ENCODE measurements at regions not wholly inside any gene's neighbourhood (a gene's known extent, or its start where the extent isn't known, plus 50 kb on each side); places are given as distances from the start of the nearest gene placed in this dataset.

GRCh38 chr13:21911646-21912298 lies 240.9 kb downstream of the FGF9 start:
- H3K9me1 ChIP-seq (ENCODE audit: control insufficient read depth, extremely low read depth, insufficient read depth, low read length) = no peaks in the 10 kb centered on the region
- FAIRE-seq (no peak), DNase-seq (ENCODE audit: low read depth, low spot score) (no peak)
- no peak for TF ChIP-seq CTCF (optimal IDR thresholded peaks at IDR 0.05 in 1 of 3, IDR thresholded peaks at IDR 0.05 in 1 of 3, conservative IDR thresholded peaks at IDR 0.05 in 1 of 3; ENCODE audit: extremely low read depth in 1 of 3, insufficient read depth in 2 of 3, low read length in 3 of 3)
- TF ChIP-seq EZH2 (IDR thresholded peaks at IDR 0.05; ENCODE audit: low read length) = no peak
- no peaks in the 10 kb centered on the region for H3K4me1 ChIP-seq (ENCODE audit: control insufficient read depth, extremely low read depth, insufficient read depth, low read length)
- H4K20me1 ChIP-seq (ENCODE audit: control insufficient read depth, extremely low read depth, insufficient read depth, low read length) = no peaks in the 10 kb centered on the region
- no peaks in the 10 kb centered on the region for H3K27me3 ChIP-seq (ENCODE audit: control insufficient read depth, extremely low read depth, insufficient read depth, low read length)
- no peaks in the 10 kb centered on the region for H3K9me3 ChIP-seq (ENCODE audit: control insufficient read depth, low read depth, low read length)
- H3K9ac ChIP-seq (ENCODE audit: control insufficient read depth, extremely low read depth, insufficient read depth, low read length) = no peak overlapping the region
- no peaks in the 10 kb centered on the region for H3K79me2 ChIP-seq (ENCODE audit: control insufficient read depth, insufficient read depth, low read length)
- no peaks in the 10 kb centered on the region for H3K36me3 ChIP-seq (ENCODE audit: control insufficient read depth in 2 of 2, extremely low read depth in 1 of 2, insufficient read depth in 2 of 2, low read length in 2 of 2)
- H3K4me2 ChIP-seq (ENCODE audit: control insufficient read depth, extremely low read depth, insufficient read depth, low read depth, low read length) = no peak overlapping the region
- dilution Hi-C loops (cut with MboI; ENCODE audit: extremely low pct_ligation_motif_present, low sequenced_read_pairs) = no loop called here
- H3K27ac ChIP-seq (ENCODE audit: control insufficient read depth, insufficient read depth, low read length) = no peak overlapping the region
- no peak overlapping the region for H3K4me3 ChIP-seq (ENCODE audit: control insufficient read depth in 2 of 3, extremely low read depth in 1 of 3, insufficient read depth in 2 of 3, low read depth in 1 of 3, low read length in 3 of 3)
- H2AFZ ChIP-seq (ENCODE audit: control insufficient read depth, low read length) = no peak overlapping the region

- no peak overlapping the region for H3K27ac ChIP-seq (ENCODE audit: control insufficient read depth, insufficient read depth, low read length)
- no peak overlapping the region for H2AFZ ChIP-seq (ENCODE audit: control insufficient read depth, low read length)
- dilution Hi-C loops (cut with MboI; ENCODE audit: extremely low pct_ligation_motif_present, low sequenced_read_pairs) = no loop called here
- no peak for FAIRE-seq
- no peak for DNase-seq (ENCODE audit: low read depth, low spot score)
- H3K4me2 ChIP-seq (ENCODE audit: control insufficient read depth, extremely low read depth, insufficient read depth, low read depth, low read length) = no peak overlapping the region
- no peaks in the 10 kb centered on the region for H3K79me2 ChIP-seq (ENCODE audit: control insufficient read depth, insufficient read depth, low read length)
- H3K4me3 ChIP-seq (ENCODE audit: control insufficient read depth in 2 of 3, extremely low read depth in 1 of 3, insufficient read depth in 2 of 3, low read depth in 1 of 3, low read length in 3 of 3) = no peak overlapping the region
- H3K4me1 ChIP-seq (ENCODE audit: control insufficient read depth, extremely low read depth, insufficient read depth, low read length) = no peaks in the 10 kb centered on the region
- no peak overlapping the region for H3K9ac ChIP-seq (ENCODE audit: control insufficient read depth, extremely low read depth, insufficient read depth, low read length)
- no peaks in the 10 kb centered on the region for H3K9me3 ChIP-seq (ENCODE audit: control insufficient read depth, low read depth, low read length)
- H3K27me3 ChIP-seq (ENCODE audit: control insufficient read depth, extremely low read depth, insufficient read depth, low read length) = no peaks in the 10 kb centered on the region
- H3K9me1 ChIP-seq (ENCODE audit: control insufficient read depth, extremely low read depth, insufficient read depth, low read length) = no peaks in the 10 kb centered on the region
- no peaks in the 10 kb centered on the region for H4K20me1 ChIP-seq (ENCODE audit: control insufficient read depth, extremely low read depth, insufficient read depth, low read length)
- H3K36me3 ChIP-seq (ENCODE audit: control insufficient read depth in 2 of 2, extremely low read depth in 1 of 2, insufficient read depth in 2 of 2, low read length in 2 of 2) = no peaks in the 10 kb centered on the region
- TF ChIP-seq EZH2 (IDR thresholded peaks at IDR 0.05; ENCODE audit: low read length) (no peak), CTCF (optimal IDR thresholded peaks at IDR 0.05 in 1 of 3, IDR thresholded peaks at IDR 0.05 in 1 of 3, conservative IDR thresholded peaks at IDR 0.05 in 1 of 3; ENCODE audit: extremely low read depth in 1 of 3, insufficient read depth in 2 of 3, low read length in 3 of 3) (no peak)
These were observed 242.1 kb downstream of the FGF9 start for GRCh38 chr13:21913010-21913409.

Data from keratinocyte (primary cell).